GM23338 (cell line): ENCODE measurements at regions not wholly inside any gene's neighbourhood (a gene's known extent, or its start where the extent isn't known, plus 50 kb on each side); places are given as distances from the start of the nearest gene placed in this dataset.

Experiments used
- ATAC-seq: fragments of 200-7000 bp; cut with Tn5 transposase; 3 replicates; pipeline ENCODE4 v1.9.1; 2020
- DNase-seq: peaks from one replicate; pipeline ENCODE4 v3.0.0-alpha.2; 2015; ENCODE audit warnings: low spot score
- H2AFZ ChIP-seq: fragments of 200-600 bp; sonication (generic); 2 replicates; pipeline ENCODE4 v1.8.0; 2016; ENCODE audit warnings: antibody characterized with exemption, mild to moderate bottlenecking, moderate library complexity
- H3F3A ChIP-seq: fragments of 200-600 bp; sonication (generic); replicated peaks from 2 replicates; pipeline ENCODE4 v1.8.0; 2017; ENCODE audit warnings: antibody characterized with exemption, mixed run types, low read depth
- H3K27ac ChIP-seq: fragments of 200-600 bp; sonication (generic); 2 replicates; pipeline ENCODE4 v1.6.1; 2016; ENCODE audit warnings: low read depth
- H3K27me3 ChIP-seq: fragments of 200-600 bp; sonication (generic); 2 replicates; pipeline ENCODE4 v1.8.0; 2016; ENCODE audit warnings: mild to moderate bottlenecking, mixed run types, moderate library complexity; ENCODE audit not compliant: insufficient read depth
- H3K36me3 ChIP-seq: fragments of 200-600 bp; sonication (generic); 2 replicates; pipeline ENCODE4 v1.8.0; 2016; ENCODE audit warnings: mild to moderate bottlenecking; ENCODE audit not compliant: insufficient read depth
- H3K4me1 ChIP-seq: fragments of 200-600 bp; sonication (generic); 2 replicates; pipeline ENCODE4 v1.8.0; 2016; ENCODE audit warnings: mild to moderate bottlenecking, moderate library complexity; ENCODE audit not compliant: insufficient read depth
- H3K4me2 ChIP-seq: fragments of 200-600 bp; sonication (generic); 2 replicates; pipeline ENCODE4 v1.7.1; 2017; ENCODE audit warnings: mixed run types
- H3K4me3 ChIP-seq: fragments of 200-600 bp; sonication (generic); 2 replicates; pipeline ENCODE4 v1.6.1; 2016; ENCODE audit warnings: mixed run types
- H3K79me2 ChIP-seq: fragments of 200-600 bp; sonication (generic); replicated peaks from 2 replicates; pipeline ENCODE4 v1.8.0; 2017; ENCODE audit warnings: mild to moderate bottlenecking; ENCODE audit not compliant: insufficient read depth
- H3K9me2 ChIP-seq: fragments of 200-600 bp; sonication (generic); 2 replicates; pipeline ENCODE4 v1.8.0; 2017; ENCODE audit not compliant: insufficient read depth
- H4K20me1 ChIP-seq: fragments of 200-600 bp; sonication (generic); replicated peaks from 2 replicates; pipeline ENCODE4 v1.8.0; 2017; ENCODE audit warnings: mild to moderate bottlenecking; ENCODE audit not compliant: insufficient read depth
- H3K27ac Mint-ChIP-seq: 2 replicates; pipeline ENCODE4 v1.8.0; 2020; ENCODE audit warnings: inconsistent platforms, mild to moderate bottlenecking, moderate library complexity, mixed read lengths
- H3K27me3 Mint-ChIP-seq: 3 replicates; pipeline ENCODE4 v1.8.0; 2022; ENCODE audit warnings: low read depth, mild to moderate bottlenecking, moderate library complexity, mixed read lengths, inconsistent platforms; ENCODE audit not compliant: insufficient read depth, poor library complexity
- H3K36me3 Mint-ChIP-seq: 3 replicates; pipeline ENCODE4 v1.8.0; 2021; ENCODE audit warnings: low read depth, mild to moderate bottlenecking, inconsistent platforms, moderate library complexity, mixed read lengths
- H3K4me1 Mint-ChIP-seq: 3 replicates; pipeline ENCODE4 v1.8.0; 2020; ENCODE audit warnings: mild to moderate bottlenecking, inconsistent platforms, mixed read lengths
- H3K4me3 Mint-ChIP-seq: 3 replicates; pipeline ENCODE4 v1.8.0; 2021; ENCODE audit warnings: moderate library complexity, mild to moderate bottlenecking, inconsistent platforms, mixed read lengths
- H3K9me3 Mint-ChIP-seq: 3 replicates; pipeline ENCODE4 v1.8.0; 2020; ENCODE audit warnings: moderate library complexity, mild to moderate bottlenecking, inconsistent platforms, mixed read lengths
- CREB1 ChIP-seq: fragments of 250-450 bp; sonication (Bioruptor Pico); IDR thresholded peaks from 2 replicates; pipeline ENCODE4 v1.5.0; 2020; ENCODE audit warnings: low read depth, mild to moderate bottlenecking, moderate library complexity
- CTCF ChIP-seq, 2 experiments: fragments of 200-600 bp in 1 of 2; sonication (generic) in 1 of 2; conservative IDR thresholded peaks; 2 replicates each; pipeline versions ENCODE4 v1.5.1 to v1.6.1; 2016 to 2017; ENCODE audit warnings: antibody characterized with exemption in 2 of 2, low read depth in 2 of 2, mild to moderate bottlenecking in 2 of 2, moderate library complexity in 1 of 2
- ETS1 ChIP-seq: IDR thresholded peaks from 2 replicates; pipeline ENCODE4 v1.6.1; 2016; ENCODE audit warnings: antibody characterized with exemption
- EZH2 ChIP-seq: fragments of 200-600 bp; sonication (generic); IDR thresholded peaks from one replicate; pipeline ENCODE4 v1.8.0; 2017; ENCODE audit warnings: antibody characterized with exemption, mild to moderate bottlenecking, low read depth; ENCODE audit not compliant: unreplicated experiment
- EZH2phosphoT487 ChIP-seq: fragments of 200-600 bp; sonication (generic); IDR thresholded peaks from one replicate; pipeline ENCODE4 v1.8.1; 2018; ENCODE audit warnings: antibody characterized with exemption; ENCODE audit not compliant: unreplicated experiment
- JUNB ChIP-seq: IDR thresholded peaks from one replicate; pipeline ENCODE4 v1.6.1; 2016; ENCODE audit warnings: antibody characterized with exemption; ENCODE audit not compliant: unreplicated experiment
- NANOG ChIP-seq: IDR thresholded peaks from 2 replicates; pipeline ENCODE4 v1.6.1; 2016; ENCODE audit warnings: antibody characterized with exemption, borderline replicate concordance
- POLR2AphosphoS5 ChIP-seq: IDR thresholded peaks from 2 replicates; pipeline ENCODE4 v1.6.1; 2016; ENCODE audit warnings: antibody characterized with exemption, low read depth
- REST ChIP-seq: IDR thresholded peaks from one replicate; pipeline ENCODE4 v1.6.1; 2018; ENCODE audit warnings: antibody characterized with exemption; ENCODE audit not compliant: unreplicated experiment
- STAT1 ChIP-seq: IDR thresholded peaks from one replicate; pipeline ENCODE4 v1.6.1; 2016; ENCODE audit warnings: antibody characterized with exemption; ENCODE audit not compliant: unreplicated experiment
- ZNF114 ChIP-seq: fragments of 250-450 bp; sonication (Bioruptor Pico); IDR thresholded peaks from 2 replicates; pipeline ENCODE4 v1.5.0; 2020; ENCODE audit warnings: mild to moderate bottlenecking, moderate library complexity
- ZNF331 ChIP-seq: fragments of 250-450 bp; sonication (Bioruptor Pico); IDR thresholded peaks from 2 replicates; pipeline ENCODE4 v1.5.0; 2020; ENCODE audit warnings: low read depth, mild to moderate bottlenecking, moderate library complexity
- ZNF462 ChIP-seq: fragments of 250-450 bp; sonication (Bioruptor Pico); IDR thresholded peaks from 2 replicates; pipeline ENCODE4 v1.5.0; 2020; ENCODE audit warnings: mild to moderate bottlenecking, moderate library complexity

GRCh38 chr2:215671244-215671643, 235.4 kb upstream of the FN1 start:
- TF ChIP-seq ZNF331, result no peak
- no peak for TF ChIP-seq ZNF462 (CRISPR knock-in tag)
- no peak for TF ChIP-seq ETS1
- no peak for TF ChIP-seq NANOG
- no peak for TF ChIP-seq STAT1
- TF ChIP-seq EZH2phosphoT487, result no peak
- no peak for TF ChIP-seq EZH2
- no peak for TF ChIP-seq JUNB
- TF ChIP-seq POLR2AphosphoS5, result no peak
- TF ChIP-seq ZNF114 (CRISPR knock-in tag), result no peak
- no peak for TF ChIP-seq REST
- TF ChIP-seq CTCF (conservative IDR thresholded peaks at IDR 0.05; ENCODE audit: low read depth in 2 of 2), result no peak
- TF ChIP-seq CREB1 (CRISPR knock-in tag), result no peak
- no peak overlapping the region for H3K27ac Mint-ChIP-seq
- no peaks in the 10 kb centered on the region for H3K4me1 Mint-ChIP-seq
- H3K27ac ChIP-seq, result no peak overlapping the region
- H3K36me3 Mint-ChIP-seq, result no peaks in the 10 kb centered on the region
- H3K27me3 ChIP-seq, result no peaks in the 10 kb centered on the region
- H4K20me1 ChIP-seq, result no peaks in the 10 kb centered on the region
- no peaks in the 10 kb centered on the region for H3K27me3 Mint-ChIP-seq
- no peaks in the 10 kb centered on the region for H3K79me2 ChIP-seq
- ATAC-seq (no peak), DNase-seq (no peak)
- H3K9me2 ChIP-seq, result no peaks in the 10 kb centered on the region
- H3K4me2 ChIP-seq, result no peak overlapping the region
- no peak overlapping the region for H3K4me3 ChIP-seq
- H3K4me1 ChIP-seq, result no peaks in the 10 kb centered on the region
- no peaks in the 10 kb centered on the region for H3F3A ChIP-seq
- H2AFZ ChIP-seq, result no peak overlapping the region
- no peaks in the 10 kb centered on the region for H3K36me3 ChIP-seq
- no peaks in the 10 kb centered on the region for H3K9me3 Mint-ChIP-seq
- H3K4me3 Mint-ChIP-seq, result no peak overlapping the region
